ENCODE measurements at regions not wholly inside any gene's neighbourhood (a gene's known extent, or its start where the extent isn't known, plus 50 kb on each side); places are given as distances from the start of the nearest gene placed in this dataset.
"Not testable (repeated sequence)": the region's sequence is repeated elsewhere in the genome, so short reads cannot be mapped to it uniquely, and the experiment has no call there.

GRCh38 chr17:53335443-53335842, 487.3 kb upstream of the KIF2B start:
- DNase-seq (ENCODE audit: low read depth): no peak

- no peak for DNase-seq (ENCODE audit: low read depth)
These were observed 492.0 kb upstream of the KIF2B start for GRCh38 chr17:53330756-53331155.

- DNase-seq (ENCODE audit: low read depth): no peak
These were observed 501.1 kb upstream of the KIF2B start for GRCh38 chr17:53321651-53322050.

- DNase-seq (ENCODE audit: low read depth): no peak
These were observed 502.8 kb upstream of the KIF2B start for GRCh38 chr17:53319947-53320346.

- no peak for DNase-seq (ENCODE audit: low read depth)
These were observed 505.7 kb upstream of the KIF2B start for GRCh38 chr17:53316988-53317387.

GRCh38 chr17:53316073-53316472, 506.7 kb upstream of the KIF2B start:
- DNase-seq (ENCODE audit: low read depth): no peak

GRCh38 chr17:53314521-53314920, 508.2 kb upstream of the KIF2B start:
- no peak for DNase-seq (ENCODE audit: low read depth)

- peak; percentile 8 for DNase-seq (ENCODE audit: low read depth)
These were observed 509.0 kb upstream of the KIF2B start for GRCh38 chr17:53313746-53314145.

GRCh38 chr17:53278466-53278865, 544.3 kb upstream of the KIF2B start:
- no peak for DNase-seq (ENCODE audit: low read depth)

- no peak for DNase-seq (ENCODE audit: low read depth)
These were observed 549.6 kb upstream of the KIF2B start for GRCh38 chr17:53273126-53273525.

- DNase-seq (ENCODE audit: low read depth): no peak
These were observed 551.8 kb upstream of the KIF2B start for GRCh38 chr17:53270936-53271335.

GRCh38 chr17:53264730-53265129, 558.0 kb upstream of the KIF2B start:
- DNase-seq (ENCODE audit: low read depth): no peak

- no peak for DNase-seq (ENCODE audit: low read depth)
These were observed 568.6 kb upstream of the KIF2B start for GRCh38 chr17:53253956-53254597.

- DNase-seq (ENCODE audit: low read depth): peak; percentile 1
These were observed 573.7 kb upstream of the KIF2B start for GRCh38 chr17:53249036-53249435.

- DNase-seq (ENCODE audit: low read depth): no peak
These were observed 588.6 kb upstream of the KIF2B start for GRCh38 chr17:53234138-53234537.

GRCh38 chr17:53227514-53227913, 595.2 kb upstream of the KIF2B start:
- DNase-seq (ENCODE audit: low read depth): no peak

GRCh38 chr17:53227111-53227510, 595.6 kb upstream of the KIF2B start:
- no peak for DNase-seq (ENCODE audit: low read depth)

GRCh38 chr17:53219821-53220220, 602.9 kb upstream of the KIF2B start:
- DNase-seq (ENCODE audit: low read depth): no peak

GRCh38 chr17:53218723-53219122, 604.0 kb upstream of the KIF2B start:
- DNase-seq (ENCODE audit: low read depth): no peak

GRCh38 chr17:53217311-53217710, 605.4 kb upstream of the KIF2B start:
- peak; percentile 1 for DNase-seq (ENCODE audit: low read depth)

- DNase-seq (ENCODE audit: low read depth): not testable (repeated sequence)
These were observed 613.8 kb upstream of the KIF2B start for GRCh38 chr17:53208935-53209334.

GRCh38 chr17:53193044-53193443, 629.7 kb upstream of the KIF2B start:
- peak; percentile 1 for DNase-seq (ENCODE audit: low read depth)

GRCh38 chr17:53191878-53192277, 630.8 kb upstream of the KIF2B start:
- no peak for DNase-seq (ENCODE audit: low read depth)

- no peak for DNase-seq (ENCODE audit: low read depth)
These were observed 636.7 kb upstream of the KIF2B start for GRCh38 chr17:53186001-53186400.

All from M059J (cell line).